ENCODE measurements at regions not wholly inside any gene's neighbourhood (a gene's known extent, or its start where the extent isn't known, plus 50 kb on each side); places are given as distances from the start of the nearest gene placed in this dataset.
A peak's percentile ranks its signal among the peaks of the same experiment; 100 is the strongest.

DNA sequence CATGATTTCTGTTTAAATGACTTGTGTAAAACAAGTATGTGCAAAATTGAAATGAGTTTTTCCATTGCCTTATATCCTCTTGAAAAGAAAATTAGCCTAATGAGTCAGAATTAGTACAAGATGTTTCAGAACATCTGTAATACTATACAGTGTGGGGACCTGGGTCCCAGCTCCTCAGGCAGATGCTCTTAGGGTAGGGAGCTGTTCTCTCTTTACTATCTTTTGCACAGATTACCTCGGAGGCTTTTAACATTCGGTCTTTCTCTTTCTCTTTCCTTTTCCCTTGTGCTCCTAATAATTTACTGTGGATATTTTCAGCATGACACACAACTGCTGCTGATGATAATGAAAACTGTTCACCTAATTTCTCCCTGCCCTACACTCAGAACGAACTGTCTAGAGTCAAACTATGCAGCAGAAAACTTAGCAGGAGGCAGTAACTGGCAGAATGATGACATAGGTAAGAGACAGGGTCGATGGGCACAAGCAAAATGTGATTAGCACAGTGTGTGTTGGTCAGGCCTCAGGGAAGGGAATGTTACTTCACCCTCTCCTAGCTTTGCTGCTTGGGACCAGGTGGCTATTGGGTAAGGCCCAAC is 455.3 kb downstream of the PDHA2 start:
- DNase-seq: peak; percentile 47
- H3K4me3 ChIP-seq (ENCODE audit: low read depth, low read length): peak overlapping the region; percentile 31
- H3K36me3 ChIP-seq: no peaks in the 10 kb centered on the region
- no peaks in the 10 kb centered on the region for H3K9me3 ChIP-seq
- H3K27me3 ChIP-seq: no peaks in the 10 kb centered on the region
- H3K4me1 ChIP-seq: peaks cover 19% of the 10 kb centered on the region
- TF ChIP-seq, protein P1, sequence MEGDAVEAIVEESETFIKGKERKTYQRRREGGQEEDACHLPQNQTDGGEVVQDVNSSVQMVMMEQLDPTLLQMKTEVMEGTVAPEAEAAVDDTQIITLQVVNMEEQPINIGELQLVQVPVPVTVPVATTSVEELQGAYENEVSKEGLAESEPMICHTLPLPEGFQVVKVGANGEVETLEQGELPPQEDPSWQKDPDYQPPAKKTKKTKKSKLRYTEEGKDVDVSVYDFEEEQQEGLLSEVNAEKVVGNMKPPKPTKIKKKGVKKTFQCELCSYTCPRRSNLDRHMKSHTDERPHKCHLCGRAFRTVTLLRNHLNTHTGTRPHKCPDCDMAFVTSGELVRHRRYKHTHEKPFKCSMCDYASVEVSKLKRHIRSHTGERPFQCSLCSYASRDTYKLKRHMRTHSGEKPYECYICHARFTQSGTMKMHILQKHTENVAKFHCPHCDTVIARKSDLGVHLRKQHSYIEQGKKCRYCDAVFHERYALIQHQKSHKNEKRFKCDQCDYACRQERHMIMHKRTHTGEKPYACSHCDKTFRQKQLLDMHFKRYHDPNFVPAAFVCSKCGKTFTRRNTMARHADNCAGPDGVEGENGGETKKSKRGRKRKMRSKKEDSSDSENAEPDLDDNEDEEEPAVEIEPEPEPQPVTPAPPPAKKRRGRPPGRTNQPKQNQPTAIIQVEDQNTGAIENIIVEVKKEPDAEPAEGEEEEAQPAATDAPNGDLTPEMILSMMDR (IDR thresholded peaks at IDR 0.05; ENCODE audit: low read depth, low read length): no peak

DNA sequence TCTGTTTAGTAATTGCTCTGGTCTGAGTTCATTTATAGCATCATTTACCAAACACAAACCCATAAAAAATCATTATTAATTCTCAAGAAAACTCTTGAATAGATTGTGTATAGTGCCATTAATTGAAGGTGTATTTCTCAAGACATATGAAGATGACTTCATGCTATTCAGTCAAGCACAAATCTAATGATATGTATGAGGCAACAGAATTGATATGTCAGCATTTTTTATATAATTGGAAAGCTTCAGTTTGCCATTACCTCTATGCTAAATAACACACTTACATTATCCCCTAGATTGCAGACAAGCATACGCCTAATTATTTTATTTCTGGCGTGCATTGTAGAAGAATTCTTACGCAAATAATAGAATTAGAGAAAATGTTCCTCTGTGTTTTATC is 461.8 kb downstream of the PDHA2 start:
- TF ChIP-seq, protein P1 (IDR thresholded peaks at IDR 0.05; ENCODE audit: low read depth, low read length): no peak
- H3K4me3 ChIP-seq (ENCODE audit: low read depth, low read length): no peak overlapping the region
- no peaks in the 10 kb centered on the region for H3K9me3 ChIP-seq
- H3K4me1 ChIP-seq: peaks cover 3% of the 10 kb centered on the region
- no peaks in the 10 kb centered on the region for H3K36me3 ChIP-seq
- DNase-seq: no peak
- H3K27me3 ChIP-seq: no peaks in the 10 kb centered on the region

DNA sequence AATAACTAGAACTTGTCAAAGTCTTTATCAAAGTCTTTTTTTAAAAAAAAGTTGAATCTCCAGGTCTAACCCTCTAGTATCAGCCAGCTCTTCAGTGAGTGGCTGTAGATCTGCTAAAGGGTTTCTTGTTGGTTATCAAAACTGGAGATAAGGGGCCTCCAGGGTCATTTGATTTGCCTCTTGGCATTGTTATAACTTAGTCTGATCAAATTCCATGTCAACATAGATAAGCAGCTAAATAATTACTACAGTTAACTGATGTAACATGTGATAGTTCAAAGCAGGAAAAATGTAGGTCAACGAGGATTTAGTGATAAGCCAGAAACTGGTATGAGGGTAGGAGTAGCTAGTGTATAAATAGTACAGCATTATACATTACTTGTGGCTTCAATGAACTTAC is 465.1 kb downstream of the PDHA2 start:
- TF ChIP-seq, protein P1 (IDR thresholded peaks at IDR 0.05; ENCODE audit: low read depth, low read length): no peak
- Histone ChIP-seq H3K4me3 (ENCODE audit: low read depth, low read length) (no peak overlapping the region), H3K36me3 (no peaks in the 10 kb centered on the region), H3K4me1 (peaks cover 3% of the 10 kb centered on the region), H3K9me3 (no peaks in the 10 kb centered on the region), H3K27me3 (no peaks in the 10 kb centered on the region)
- DNase-seq: no peak

DNA sequence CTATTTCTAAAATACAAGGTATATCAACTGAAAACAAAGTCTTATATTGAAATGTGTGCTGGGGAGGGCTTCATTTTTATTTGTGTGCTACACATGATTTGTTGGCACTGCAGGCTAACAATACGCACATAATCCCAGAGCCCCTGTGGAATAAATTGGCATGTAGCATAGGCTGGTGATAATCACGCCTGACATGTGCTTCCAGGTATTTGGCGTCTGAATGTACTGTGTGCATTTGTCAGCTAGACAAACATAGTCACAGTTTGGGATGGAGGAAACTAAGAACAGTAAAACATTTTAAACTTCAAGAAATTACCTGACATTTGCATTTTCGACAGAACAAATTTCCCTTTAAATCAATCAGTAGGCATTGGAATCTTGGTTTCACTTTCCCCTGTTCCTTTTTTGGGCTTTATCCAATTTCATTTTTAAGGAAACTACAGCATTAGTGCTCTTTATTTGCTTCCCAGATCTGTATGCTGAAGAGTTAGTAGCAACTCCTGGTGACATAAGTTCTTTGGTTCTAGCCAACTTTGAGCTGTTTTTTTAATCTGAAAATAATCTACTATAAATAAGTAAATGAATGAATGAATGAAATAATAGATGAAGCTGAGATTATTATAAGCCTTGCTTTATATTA is 472.3 kb downstream of the PDHA2 start:
- no peak overlapping the region for H3K4me3 ChIP-seq (ENCODE audit: low read depth, low read length)
- peaks cover 11% of the 10 kb centered on the region for H3K4me1 ChIP-seq
- H3K9me3 ChIP-seq: no peaks in the 10 kb centered on the region
- no peaks in the 10 kb centered on the region for H3K27me3 ChIP-seq
- TF ChIP-seq, protein P1 (IDR thresholded peaks at IDR 0.05; ENCODE audit: low read depth, low read length): no peak
- DNase-seq: no peak
- no peaks in the 10 kb centered on the region for H3K36me3 ChIP-seq

DNA sequence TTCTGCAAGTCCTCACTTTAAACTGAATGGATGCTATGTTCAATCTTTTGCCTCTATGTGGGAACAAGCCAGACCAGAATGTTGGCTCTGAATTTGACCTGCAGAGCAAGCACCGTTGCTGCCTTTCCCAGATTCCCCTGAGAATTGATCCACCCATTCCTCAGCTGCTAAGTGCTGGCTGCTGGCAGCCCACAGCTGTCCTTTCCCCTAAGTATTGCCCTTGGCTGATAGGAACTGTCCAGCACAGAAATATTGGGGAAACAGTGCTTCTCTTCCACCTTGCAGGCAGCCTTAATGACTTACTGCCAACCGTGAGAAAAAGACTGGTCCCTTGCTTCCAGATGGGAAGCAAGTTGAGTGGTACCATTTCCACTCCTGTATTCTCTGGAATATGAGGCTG is 475.9 kb downstream of the PDHA2 start:
- H3K36me3 ChIP-seq: no peaks in the 10 kb centered on the region
- H3K4me3 ChIP-seq (ENCODE audit: low read depth, low read length): no peak overlapping the region
- no peaks in the 10 kb centered on the region for H3K27me3 ChIP-seq
- TF ChIP-seq, protein P1 (IDR thresholded peaks at IDR 0.05; ENCODE audit: low read depth, low read length): no peak
- DNase-seq: peak; percentile 68
- peaks cover 25% of the 10 kb centered on the region for H3K4me1 ChIP-seq
- no peaks in the 10 kb centered on the region for H3K9me3 ChIP-seq

DNA sequence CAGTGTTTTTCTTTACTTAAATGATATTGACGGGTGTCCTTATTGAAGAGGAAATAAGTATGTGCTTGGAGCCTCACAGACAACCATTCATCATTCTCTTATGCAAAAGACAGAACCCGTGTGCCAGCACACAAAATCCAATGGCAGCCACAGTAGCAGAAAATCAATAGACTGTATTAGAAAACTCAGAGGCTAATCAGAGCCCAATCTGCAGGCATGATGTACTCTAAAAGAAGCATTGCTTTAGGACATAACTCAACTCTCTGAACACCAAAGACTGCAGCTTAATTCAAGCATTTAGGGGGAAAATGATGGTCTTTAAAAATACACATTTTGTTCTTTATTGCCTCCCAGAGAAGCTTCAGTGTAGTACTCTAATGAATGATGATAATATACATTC is 476.9 kb downstream of the PDHA2 start:
- TF ChIP-seq, protein P1 (IDR thresholded peaks at IDR 0.05; ENCODE audit: low read depth, low read length): no peak
- Histone ChIP-seq H3K4me1 (peaks cover 25% of the 10 kb centered on the region), H3K9me3 (no peaks in the 10 kb centered on the region), H3K27me3 (no peaks in the 10 kb centered on the region), H3K4me3 (ENCODE audit: low read depth, low read length) (no peak overlapping the region), H3K36me3 (no peaks in the 10 kb centered on the region)
- no peak for DNase-seq

Data from BE2C (cell line).